ENCODE measurements at regions not wholly inside any gene's neighbourhood (a gene's known extent, or its start where the extent isn't known, plus 50 kb on each side); places are given as distances from the start of the nearest gene placed in this dataset.

DNA sequence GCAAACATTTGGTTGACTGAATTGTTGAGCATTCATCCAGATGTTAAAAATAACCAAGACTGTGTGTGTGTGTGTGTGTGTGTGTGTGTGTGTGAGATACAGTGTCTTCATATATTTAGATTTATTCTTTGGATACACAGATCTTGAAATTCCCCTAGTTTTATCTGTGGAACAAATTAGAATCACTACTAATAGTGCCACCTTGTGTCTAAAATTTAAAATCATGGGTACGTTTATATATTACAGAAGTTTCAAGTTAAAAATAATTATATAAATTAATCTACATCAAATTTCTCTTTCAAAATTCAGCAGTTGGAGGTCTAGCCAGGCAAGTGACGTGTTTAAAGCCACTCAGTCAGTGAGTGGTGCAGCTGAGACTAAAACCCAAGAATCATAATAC, 1566.2 kb upstream of the TENM4 start:
- H3K4me1 ChIP-seq (replicated peaks in 1 of 4; ENCODE audit: control insufficient read depth in 3 of 4, insufficient read depth in 4 of 4, low read length in 3 of 4): no peaks in the 10 kb centered on the region
- H4K20me1 ChIP-seq (replicated peaks in 1 of 2; ENCODE audit: control insufficient read depth in 1 of 2, insufficient read depth in 2 of 2, low read length in 2 of 2): no peaks in the 10 kb centered on the region
- FAIRE-seq (no peak), DNase-seq (ENCODE audit: low read depth in 1 of 2, low spot score in 2 of 2) (no peak)
- no peak overlapping the region for H4K5ac ChIP-seq (ENCODE audit: insufficient read length, low read depth, low read length)
- no peak overlapping the region for H3K56ac ChIP-seq (replicated peaks; ENCODE audit: insufficient read length, low read depth, low read length)
- no peak overlapping the region for H2BK20ac ChIP-seq (ENCODE audit: low read length)
- H3K79me2 ChIP-seq (ENCODE audit: control insufficient read depth in 1 of 2, insufficient read depth in 2 of 2, low read length in 2 of 2): no peaks in the 10 kb centered on the region
- H4K91ac ChIP-seq (replicated peaks; ENCODE audit: insufficient read length, low read length): no peak overlapping the region
- no peak overlapping the region for H4K8ac ChIP-seq (ENCODE audit: extremely low read depth, insufficient read depth, low read length)
- no peak overlapping the region for H2BK15ac ChIP-seq (ENCODE audit: low read length)
- H3K4ac ChIP-seq (replicated peaks; ENCODE audit: insufficient read length, low read depth, low read length): no peak overlapping the region
- no peak overlapping the region for H2AFZ ChIP-seq (ENCODE audit: low read length)
- H2BK5ac ChIP-seq (ENCODE audit: low read depth, low read length): no peak overlapping the region
- no peaks in the 10 kb centered on the region for H3K27me3 ChIP-seq (replicated peaks in 1 of 4; ENCODE audit: control insufficient read depth in 3 of 4, extremely low read depth in 1 of 4, insufficient read depth in 3 of 4, low read length in 3 of 4)
- TF ChIP-seq CHD2 (IDR thresholded peaks at IDR 0.05; ENCODE audit: low read length): no peak
- peak in 1 of 2 experiments; percentile 25; a peak in 3 of 4 replicates for TF ChIP-seq RAD21 (IDR thresholded peaks at IDR 0.05 in 1 of 2, conservative IDR thresholded peaks at IDR 0.05 in 1 of 2; ENCODE audit: low read depth in 2 of 2, low read length in 2 of 2)
- no peak overlapping the region for H2AK5ac ChIP-seq (ENCODE audit: low read depth, low read length)
- 63% methylated on average over 2 of the region's 2 CpGs; no CpG with 5 or more reads in 1 of the 2 experiments for WGBS, 2 experiments (ENCODE audit: extremely low coverage in 1 of 2, insufficient coverage in 1 of 2, insufficient read length in 1 of 2, insufficient replicate concordance in 2 of 2, low coverage in 1 of 2, low lambda C conversion rate in 2 of 2, missing lambda C conversion rate in 1 of 2)
- H3K23ac ChIP-seq (ENCODE audit: insufficient read length): no peak overlapping the region
- no peak overlapping the region for H2BK12ac ChIP-seq (ENCODE audit: low read depth, low read length)
- no peak overlapping the region for H3K27ac ChIP-seq (ENCODE audit: low read depth, low read length)
- H3K14ac ChIP-seq (ENCODE audit: insufficient read length): no peak overlapping the region
- no peaks in the 10 kb centered on the region; the same call in 1 of the 2 replicates for H3K23me2 ChIP-seq (ENCODE audit: low read depth, low read length)
- H3K18ac ChIP-seq (ENCODE audit: extremely low read depth, low read length): no peak overlapping the region
- H2BK120ac ChIP-seq (replicated peaks; ENCODE audit: low read depth, low read length): no peak overlapping the region
- no peaks in the 10 kb centered on the region for H3K9me3 ChIP-seq (ENCODE audit: insufficient read depth in 2 of 2, low read depth in 1 of 2, low read length in 1 of 2)
- no peak overlapping the region for H3K4me3 ChIP-seq (ENCODE audit: extremely low read depth in 1 of 4, insufficient read depth in 2 of 4, low read depth in 3 of 4, low read length in 4 of 4)
- H3K36me3 ChIP-seq (ENCODE audit: control insufficient read depth in 2 of 4, insufficient read depth in 4 of 4, low read length in 3 of 4): no peaks in the 10 kb centered on the region
- ChIA-PET POLR2A (ENCODE audit: partially characterized antibody) (no interaction called here), CTCF (ENCODE audit: partially characterized antibody) (no interaction called here)
- H3K4me2 ChIP-seq (ENCODE audit: insufficient read depth in 1 of 2, low read depth in 2 of 2, low read length in 2 of 2): no peak overlapping the region
- no peak overlapping the region for H3K9ac ChIP-seq (replicated peaks in 1 of 4; ENCODE audit: extremely low read depth in 1 of 4, low read depth in 3 of 4, low read length in 3 of 4)
- no peaks in the 10 kb centered on the region for H3K79me1 ChIP-seq (ENCODE audit: low read depth, low read length)

Data from H1 (cell line).